Smooth muscle cell (in vitro differentiated cells): ENCODE measurements at regions not wholly inside any gene's neighbourhood (a gene's known extent, or its start where the extent isn't known, plus 50 kb on each side); places are given as distances from the start of the nearest gene placed in this dataset.
A peak's percentile ranks its signal among the peaks of the same experiment; 100 is the strongest.

Source experiments
- DNase-seq: peaks from one replicate; lab custom pipeline; 2025; ENCODE audit not compliant: unreplicated experiment; lab: John Stamatoyannopoulos, UW
- H2AFZ ChIP-seq: fragments of 200-600 bp; sonication (generic); 2 replicates; pipeline ENCODE4 v1.6.0; 2016; ENCODE audit warnings: antibody characterized with exemption, low read depth, mild to moderate bottlenecking
- H3F3A ChIP-seq: fragments of 200-600 bp; sonication (generic); 2 replicates; pipeline ENCODE4 v1.6.0; 2017; ENCODE audit warnings: antibody characterized with exemption, low read depth
- H3K27ac ChIP-seq: fragments of 200-600 bp; sonication (generic); 2 replicates; pipeline ENCODE4 v1.5.1; 2016; ENCODE audit warnings: low read depth, mild to moderate bottlenecking
- H3K27me3 ChIP-seq: fragments of 200-600 bp; sonication (generic); 2 replicates; pipeline ENCODE4 v1.6.1; 2016; ENCODE audit warnings: low read depth, mild to moderate bottlenecking
- H3K36me3 ChIP-seq: fragments of 200-600 bp; sonication (generic); 2 replicates; pipeline ENCODE4 v1.5.1; 2016; ENCODE audit warnings: low read depth
- H3K4me1 ChIP-seq: fragments of 200-600 bp; sonication (generic); 2 replicates; pipeline ENCODE4 v1.5.1; 2016; ENCODE audit warnings: low read depth
- H3K4me2 ChIP-seq: fragments of 200-600 bp; sonication (generic); 2 replicates; pipeline ENCODE4 v1.6.0; 2016; ENCODE audit warnings: mild to moderate bottlenecking
- H3K4me3 ChIP-seq: fragments of 200-600 bp; sonication (generic); 2 replicates; pipeline ENCODE4 v1.5.1; 2016; ENCODE audit warnings: mild to moderate bottlenecking
- H3K79me2 ChIP-seq: fragments of 200-600 bp; sonication (generic); 2 replicates; pipeline ENCODE4 v1.6.0; 2016; ENCODE audit warnings: low read depth, mild to moderate bottlenecking
- H3K9ac ChIP-seq: fragments of 200-600 bp; sonication (generic); 2 replicates; pipeline ENCODE4 v1.6.0; 2016; ENCODE audit warnings: low read depth
- H3K9me3 ChIP-seq: fragments of 200-600 bp; sonication (generic); replicated peaks from 2 replicates; pipeline ENCODE4 v1.5.1; 2016; ENCODE audit warnings: low read depth
- H4K20me1 ChIP-seq: fragments of 200-600 bp; sonication (generic); 2 replicates; pipeline ENCODE4 v1.6.0; 2016; ENCODE audit warnings: low read depth
- CTCF ChIP-seq: fragments of 200-600 bp; sonication (generic); IDR thresholded peaks from 2 replicates; pipeline ENCODE4 v1.5.1; 2017; ENCODE audit warnings: borderline replicate concordance, mild to moderate bottlenecking, antibody characterized with exemption; ENCODE audit not compliant: insufficient read depth, poor library complexity, severe bottlenecking
- WGBS: methylation state at CpG from one replicate; pipeline ENCODE4 v1.1.7; 2016; ENCODE audit warnings: low lambda C conversion rate; 5-methylcytosine and 5-hydroxymethylcytosine counted together

- Histone ChIP-seq H3K27ac (no peak overlapping the region), H3K27me3 (no peaks in the 10 kb centered on the region), H3K4me2 (no peak overlapping the region), H3K9me3 (no peaks in the 10 kb centered on the region), H3K36me3 (no peaks in the 10 kb centered on the region), H2AFZ (no peak overlapping the region), H3K4me1 (no peaks in the 10 kb centered on the region), H4K20me1 (no peaks in the 10 kb centered on the region), H3K9ac (no peak overlapping the region), H3K79me2 (no peaks in the 10 kb centered on the region), H3F3A (no peaks in the 10 kb centered on the region), H3K4me3 (no peak overlapping the region)
- no peak for DNase-seq
- no peak for TF ChIP-seq CTCF
- WGBS, result 92% methylated on average over 5 of the region's 5 CpGs
Measured at GRCh38 chr18:56127322-56128099, 510.9 kb downstream of the TXNL1 start.

GRCh38 chr18:56124186-56124585 is 514.2 kb downstream of the TXNL1 start:
- Histone ChIP-seq H3K4me2 (peak overlapping the region; percentile 15), H3K27ac (peak overlapping the region; percentile 60)
- no peak for DNase-seq

GRCh38 chr18:56121669-56122068 is 516.7 kb downstream of the TXNL1 start:
- no peak overlapping the region for H3K27ac ChIP-seq
- no peaks in the 10 kb centered on the region for H4K20me1 ChIP-seq
- no peaks in the 10 kb centered on the region for H3F3A ChIP-seq
- no peak overlapping the region for H3K4me3 ChIP-seq
- H3K9me3 ChIP-seq, result no peaks in the 10 kb centered on the region
- no peaks in the 10 kb centered on the region for H3K79me2 ChIP-seq
- 92% methylated on average over 1 of the region's 1 CpG for WGBS
- no peak overlapping the region for H2AFZ ChIP-seq
- no peak for TF ChIP-seq CTCF
- H3K27me3 ChIP-seq, result no peaks in the 10 kb centered on the region
- no peaks in the 10 kb centered on the region for H3K36me3 ChIP-seq
- DNase-seq, result no peak
- H3K4me1 ChIP-seq, result peaks cover 3% of the 10 kb centered on the region
- H3K9ac ChIP-seq, result no peak overlapping the region
- no peak overlapping the region for H3K4me2 ChIP-seq

More at GRCh38 chr18:56124186-56124585, 514.2 kb downstream of the TXNL1 start:
- Histone ChIP-seq H3K4me3 (no peak overlapping the region), H3K27me3 (no peaks in the 10 kb centered on the region), H3K9me3 (no peaks in the 10 kb centered on the region), H3K79me2 (no peaks in the 10 kb centered on the region), H3K9ac (no peak overlapping the region), H3F3A (no peaks in the 10 kb centered on the region), H2AFZ (no peak overlapping the region), H3K4me1 (no peaks in the 10 kb centered on the region), H4K20me1 (no peaks in the 10 kb centered on the region), H3K36me3 (no peaks in the 10 kb centered on the region)
- 36% methylated on average over 2 of the region's 2 CpGs for WGBS
- TF ChIP-seq CTCF, result no peak

- Histone ChIP-seq H4K20me1 (no peaks in the 10 kb centered on the region), H3K79me2 (no peaks in the 10 kb centered on the region), H3K27me3 (no peaks in the 10 kb centered on the region), H3K27ac (no peak overlapping the region), H3K4me3 (no peak overlapping the region), H3K9me3 (no peaks in the 10 kb centered on the region), H3K4me2 (no peak overlapping the region), H3K9ac (no peak overlapping the region), H3K4me1 (peaks cover 5% of the 10 kb centered on the region), H2AFZ (no peak overlapping the region), H3K36me3 (no peaks in the 10 kb centered on the region), H3F3A (no peaks in the 10 kb centered on the region)
- no peak for TF ChIP-seq CTCF
- WGBS, result 95% methylated on average over 3 of the region's 3 CpGs
- no peak for DNase-seq
Measured at GRCh38 chr18:56120782-56121181, 517.6 kb downstream of the TXNL1 start.
